ENCODE measurements at regions not wholly inside any gene's neighbourhood (a gene's known extent, or its start where the extent isn't known, plus 50 kb on each side); places are given as distances from the start of the nearest gene placed in this dataset.
"Not testable (repeated sequence)": the region's sequence is repeated elsewhere in the genome, so short reads cannot be mapped to it uniquely, and the experiment has no call there.

DNA sequence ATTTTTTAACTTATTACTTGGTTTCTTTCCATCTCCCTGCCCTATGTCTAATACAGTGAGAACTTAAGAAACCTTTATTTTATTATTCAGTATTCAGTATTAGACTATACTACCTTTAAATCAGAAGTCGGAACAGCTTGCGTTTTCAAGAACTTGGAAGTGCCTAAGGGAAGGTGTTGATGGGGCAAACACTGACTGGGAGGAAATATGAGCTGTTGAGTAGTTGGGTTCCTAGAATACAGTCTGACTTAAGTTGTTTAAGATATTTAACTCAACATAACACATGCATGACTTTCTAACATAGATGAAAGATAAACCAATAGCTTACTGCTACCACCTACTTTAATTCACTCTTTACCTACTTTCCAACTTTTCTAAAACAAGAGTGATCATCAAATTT, 1048.1 kb downstream of the ROBO2 start:
- no peak for DNase-seq

DNA sequence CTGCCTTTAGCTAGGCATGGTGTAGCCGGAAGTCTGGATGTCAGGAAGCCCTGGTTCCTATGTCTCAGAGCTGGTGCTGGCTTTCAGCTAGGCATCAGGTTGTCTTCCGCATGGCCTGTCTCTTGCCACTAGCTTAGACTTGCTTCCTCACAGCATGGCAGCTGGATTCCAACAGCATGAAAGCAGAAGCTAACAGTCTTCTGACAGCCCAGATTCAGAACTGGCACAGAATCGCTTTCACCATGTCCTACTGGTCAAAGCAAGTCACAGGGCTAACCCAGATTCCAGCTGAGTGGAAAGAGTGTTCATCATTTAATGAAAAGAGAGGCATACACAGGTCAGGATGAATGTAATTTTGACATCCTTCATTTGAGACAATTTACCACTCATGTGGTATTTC, 1050.5 kb downstream of the ROBO2 start:
- DNase-seq = no peak

- DNase-seq = no peak
Observed at GRCh38 chr3:78091478-78092119, 1051.7 kb downstream of the ROBO2 start.

GRCh38 chr3:78092574-78092973, 1052.7 kb downstream of the ROBO2 start:
- not testable (repeated sequence) for DNase-seq

DNA sequence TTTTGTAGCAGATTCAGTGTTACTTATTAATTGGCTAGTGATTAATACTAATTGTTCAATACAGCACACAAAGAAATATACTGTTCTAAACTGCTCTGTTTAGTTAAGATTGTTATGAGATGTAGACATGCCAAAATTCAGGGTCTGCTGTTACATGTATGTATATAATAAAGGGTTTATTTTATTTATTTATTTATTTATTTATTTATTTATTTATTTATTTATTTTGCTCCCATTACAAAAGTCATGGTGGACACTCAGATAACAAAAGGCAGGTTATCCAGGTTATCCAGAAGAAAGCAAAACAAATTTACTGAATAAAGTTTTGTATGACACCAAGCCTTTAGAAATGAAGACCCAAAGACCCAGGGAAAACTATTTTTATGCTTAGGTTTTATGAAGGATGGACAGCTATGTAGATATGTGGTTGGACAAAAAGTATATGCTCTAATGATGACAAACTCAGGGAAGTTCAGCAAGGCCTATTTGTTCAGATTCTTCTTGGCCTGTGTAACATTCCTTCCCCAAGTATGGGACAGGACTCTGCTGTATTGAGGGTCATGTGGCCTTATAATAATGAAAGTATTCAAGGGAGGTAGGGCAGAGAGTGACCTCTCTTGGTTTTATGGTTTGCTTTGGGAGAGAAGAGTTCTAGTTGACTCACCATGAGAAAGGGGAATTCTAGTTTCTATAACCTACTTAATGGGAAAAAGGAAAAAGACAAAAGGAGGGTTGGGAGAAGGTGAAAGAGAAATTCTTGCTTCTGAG, 1056.8 kb downstream of the ROBO2 start:
- DNase-seq = no peak

DNA sequence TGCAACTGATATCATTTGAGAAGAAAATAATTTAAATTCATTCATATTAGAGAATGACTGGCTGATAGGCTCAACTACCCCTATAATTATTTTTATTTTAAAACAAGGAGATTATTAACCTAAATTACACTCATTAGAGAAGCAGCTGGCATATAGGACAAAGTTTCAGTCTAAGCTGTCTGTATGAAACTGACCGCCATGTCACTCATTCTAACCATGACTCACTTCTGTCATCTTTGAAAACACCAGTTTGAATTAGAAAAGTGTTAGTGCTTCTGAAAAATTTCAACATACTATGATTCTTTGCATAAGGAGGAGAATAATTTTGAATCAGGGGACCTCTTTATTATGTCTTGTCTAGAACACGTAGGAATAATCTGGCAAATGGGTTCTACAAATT, 1058.5 kb downstream of the ROBO2 start:
- no peak for DNase-seq

DNA sequence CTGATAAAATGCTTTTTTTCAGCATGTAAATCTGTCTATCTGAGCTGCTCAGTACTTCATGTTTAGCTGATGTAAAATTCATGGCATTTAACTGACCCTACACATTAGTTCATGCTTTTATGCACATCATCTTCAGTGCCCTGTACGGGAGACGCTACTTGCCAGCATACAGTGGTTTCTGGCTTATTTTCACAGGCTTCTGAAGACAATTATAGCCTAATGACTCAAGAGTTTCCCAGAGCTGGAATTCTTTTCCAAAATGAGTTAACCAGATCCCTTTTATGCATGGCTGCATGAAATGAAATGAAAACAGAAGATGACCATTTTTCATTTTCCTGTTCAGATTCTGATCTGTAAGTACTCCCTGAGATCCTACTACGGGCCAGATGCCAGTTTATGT, 1061.5 kb downstream of the ROBO2 start:
- no peak for DNase-seq

- not testable (repeated sequence) for DNase-seq
Observed at GRCh38 chr3:78108269-78108961, 1068.5 kb downstream of the ROBO2 start.

- no peak for DNase-seq
Observed at GRCh38 chr3:78112291-78113010, 1072.6 kb downstream of the ROBO2 start.

- no peak for DNase-seq
Observed at GRCh38 chr3:78115983-78116382, 1076.1 kb downstream of the ROBO2 start.

DNA sequence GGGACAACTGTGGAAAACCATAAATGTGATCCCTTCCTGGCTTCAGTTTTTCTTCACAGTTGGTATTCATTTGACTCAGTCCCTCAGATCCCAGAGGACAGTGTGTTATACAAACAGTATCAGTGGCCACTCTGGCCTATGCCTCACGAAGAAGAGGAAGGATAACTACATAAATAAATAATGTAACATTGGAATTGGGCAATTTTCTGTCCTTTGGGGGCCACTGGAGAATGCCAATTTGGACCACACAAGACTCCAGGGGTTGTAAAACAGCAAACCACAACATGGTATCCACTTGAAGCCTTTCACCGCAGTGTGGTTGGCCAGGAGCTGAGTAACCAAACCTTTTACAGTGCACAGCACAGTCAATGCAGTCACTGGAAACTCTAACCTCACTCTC, 1077.0 kb downstream of the ROBO2 start:
- DNase-seq = no peak

DNA sequence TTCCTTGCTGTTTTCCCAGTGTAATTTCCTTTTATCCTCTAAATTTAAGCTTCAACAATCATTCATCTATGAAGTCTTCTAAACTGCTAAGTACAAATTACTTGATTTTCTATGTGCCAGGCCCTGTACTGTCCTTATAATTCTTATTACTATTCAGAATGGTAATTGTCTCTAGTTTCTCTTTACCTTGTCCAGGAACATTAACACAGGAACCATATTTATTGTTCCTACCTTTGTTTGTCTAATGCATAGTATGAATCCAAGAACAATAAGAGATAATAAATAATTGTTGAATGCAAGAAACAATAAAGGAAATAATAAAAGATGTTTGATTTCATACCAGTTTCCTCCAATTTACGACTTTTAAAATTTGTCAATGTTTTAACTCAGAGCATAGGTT, 1083.2 kb downstream of the ROBO2 start:
- no peak for DNase-seq

GRCh38 chr3:78129707-78130106, 1089.8 kb downstream of the ROBO2 start:
- no peak for DNase-seq

- no peak for DNase-seq
Observed at GRCh38 chr3:78130741-78131290, 1090.9 kb downstream of the ROBO2 start.

- no peak for DNase-seq
Observed at GRCh38 chr3:78134496-78134895, 1094.6 kb downstream of the ROBO2 start.

DNA sequence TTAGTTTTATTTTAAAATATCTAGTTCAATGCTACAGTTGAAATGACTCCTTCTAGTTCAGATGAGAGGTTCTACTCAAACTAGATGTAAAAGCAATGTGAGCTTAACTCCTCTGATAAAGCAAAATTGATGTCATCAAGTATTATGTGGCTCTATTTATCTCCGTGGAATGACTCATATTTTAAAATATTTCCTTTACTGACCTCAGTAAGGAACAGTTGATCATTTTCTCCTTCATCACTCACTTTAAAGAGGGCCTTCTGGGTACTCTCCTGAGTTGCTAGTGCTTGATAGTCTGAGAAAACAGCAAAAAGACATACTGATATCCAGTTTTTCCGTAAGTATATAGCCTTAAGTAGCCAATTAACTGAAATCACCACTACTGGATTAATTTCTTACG, 1099.3 kb downstream of the ROBO2 start:
- no peak for DNase-seq

DNA sequence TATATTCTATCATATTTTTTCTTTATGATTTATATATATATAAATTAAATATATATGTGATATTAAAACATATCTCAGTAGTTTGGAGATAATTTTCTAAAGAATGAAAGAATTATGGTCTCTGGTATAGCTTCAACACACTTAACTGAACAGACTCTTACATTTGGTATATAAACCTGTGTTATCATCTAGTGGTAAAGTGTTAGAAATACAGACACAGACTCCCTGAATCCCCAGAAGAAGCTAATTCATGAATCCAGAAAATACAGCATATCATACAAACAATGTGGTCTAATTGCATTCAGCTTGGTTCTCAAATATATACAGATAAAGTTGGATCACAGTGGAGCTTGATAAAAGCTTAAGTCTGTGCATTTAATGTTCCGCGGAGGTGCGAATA, 1100.4 kb downstream of the ROBO2 start:
- DNase-seq = no peak

- DNase-seq = no peak
Observed at GRCh38 chr3:78140866-78141265, 1101.0 kb downstream of the ROBO2 start.

DNA sequence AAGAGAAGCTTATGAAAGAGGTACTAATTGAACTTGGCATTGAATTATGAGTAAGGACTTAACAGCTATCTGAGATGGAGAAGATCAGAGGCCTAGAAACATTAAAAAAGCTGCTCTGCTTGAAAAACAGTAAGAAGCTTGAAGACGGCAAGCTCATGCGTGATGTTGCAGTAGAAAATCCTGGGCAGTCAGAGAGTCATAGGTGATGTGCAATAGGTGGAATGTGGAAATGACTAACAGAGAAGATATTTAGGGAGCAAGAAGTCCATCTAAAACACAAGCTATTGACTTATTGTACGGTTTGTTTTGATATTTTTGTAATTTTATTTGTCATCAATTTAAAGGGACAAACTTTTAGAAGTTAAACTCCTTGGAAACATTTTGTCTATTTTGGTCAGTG, 1101.4 kb downstream of the ROBO2 start:
- no peak for DNase-seq

- no peak for DNase-seq
Observed at GRCh38 chr3:78143000-78143399, 1103.1 kb downstream of the ROBO2 start.

DNA sequence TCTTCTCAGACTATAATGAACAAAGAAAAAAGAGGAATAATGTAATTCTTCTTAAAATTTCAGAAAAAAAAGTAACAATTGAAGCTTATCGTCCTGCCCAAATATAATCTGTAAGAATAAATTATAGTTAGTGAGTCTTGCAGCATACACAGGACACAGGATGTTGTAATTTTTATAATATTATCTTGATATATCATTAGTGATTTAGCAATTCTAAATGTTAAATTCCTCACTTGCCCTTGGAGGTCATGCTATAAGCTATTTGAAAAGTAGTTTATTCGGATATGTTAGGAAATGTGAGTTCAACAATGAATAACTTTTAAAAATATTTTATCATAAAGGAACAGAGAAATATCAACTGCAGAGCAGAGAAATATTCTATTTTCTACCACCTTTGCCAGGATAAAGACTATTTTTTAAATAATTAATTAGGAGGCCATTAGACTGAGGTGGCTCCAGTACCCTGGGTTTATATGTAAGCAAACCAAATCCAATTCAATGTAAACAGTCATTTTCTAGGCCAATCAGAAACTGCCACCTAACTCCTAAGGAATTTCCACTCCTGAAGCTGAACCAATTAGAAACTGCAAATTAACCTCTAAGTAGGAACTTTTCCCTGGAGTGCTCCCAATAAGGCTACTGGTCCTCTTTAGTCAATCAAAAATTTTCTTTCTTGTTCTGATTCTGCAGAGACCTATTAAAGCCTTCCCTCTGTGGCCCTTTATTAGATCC, 1109.3 kb downstream of the ROBO2 start:
- DNase-seq = no peak

GRCh38 chr3:78153973-78154372, 1114.1 kb downstream of the ROBO2 start:
- DNase-seq = no peak

Data from NCI-H1105 (cell line).